Dendritic cell treated with granulocyte-macrophage colony-stimulating factor and Interleukin-4, amounts not matched to agents 40 ng/mL and 50 ng/mL, for 4 days (primary cell): ENCODE measurements at regions not wholly inside any gene's neighbourhood (a gene's known extent, or its start where the extent isn't known, plus 50 kb on each side); places are given as distances from the start of the nearest gene placed in this dataset.
A peak's percentile ranks its signal among the peaks of the same experiment; 100 is the strongest.

Experiments used
- H3K27ac Mint-ChIP-seq: one replicate; pipeline ENCODE4 v1.8.0; 2022; ENCODE audit warnings: mild to moderate bottlenecking, mixed read lengths
- H3K27me3 Mint-ChIP-seq: one replicate; pipeline ENCODE4 v1.8.0; 2022; ENCODE audit warnings: mild to moderate bottlenecking, mixed read lengths
- H3K36me3 Mint-ChIP-seq: one replicate; pipeline ENCODE4 v1.8.0; 2022; ENCODE audit warnings: low read depth, mixed read lengths
- H3K4me1 Mint-ChIP-seq: one replicate; pipeline ENCODE4 v1.8.0; 2022; ENCODE audit warnings: low read depth, mixed read lengths
- H3K4me3 Mint-ChIP-seq: one replicate; pipeline ENCODE4 v1.8.0; 2022; ENCODE audit warnings: mild to moderate bottlenecking, moderate library complexity, mixed read lengths
- H3K9me3 Mint-ChIP-seq: one replicate; pipeline ENCODE4 v1.8.0; 2022; ENCODE audit warnings: mixed read lengths
- intact Hi-C: fragments of 100-400 bp; cut with micrococcal nuclease; formaldehyde crosslinking; loops from one replicate; pipeline ENCODE4 v1.15.0; 2022

DNA sequence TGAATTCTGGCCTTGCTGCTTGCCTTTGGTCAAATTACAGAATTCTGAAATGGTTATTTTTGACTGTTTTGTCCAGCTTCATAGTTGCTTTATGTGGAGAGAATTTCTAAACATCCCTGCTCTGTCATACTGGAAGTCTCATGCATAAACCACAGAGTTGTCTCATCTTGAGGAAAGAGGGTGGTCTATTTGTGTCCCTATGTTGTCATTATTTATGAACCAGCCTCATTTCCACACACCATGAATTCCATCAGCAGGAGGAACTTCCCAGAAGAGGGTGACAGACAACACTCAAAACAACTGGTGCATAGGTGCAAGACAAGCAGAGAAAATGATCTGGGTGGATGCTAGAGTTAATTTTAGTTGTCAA is 525.8 kb upstream of the GOT2 start:
- H3K27ac Mint-ChIP-seq = no peak overlapping the region

GRCh38 chr16:59259074-59259949 is 525.2 kb upstream of the GOT2 start:
- Mint-ChIP-seq H3K27ac (peak overlapping the region; percentile 66), H3K9me3 (no peaks in the 10 kb centered on the region), H3K4me3 (peak overlapping the region; percentile 55), H3K36me3 (no peaks in the 10 kb centered on the region), H3K27me3 (no peaks in the 10 kb centered on the region), H3K4me1 (peaks cover 26% of the 10 kb centered on the region)
- intact Hi-C loops = no loop called here

More for the DNA sequence above, 525.8 kb upstream of the GOT2 start:
- H3K9me3 Mint-ChIP-seq = no peaks in the 10 kb centered on the region
- intact Hi-C loops = no loop called here
- no peaks in the 10 kb centered on the region for H3K36me3 Mint-ChIP-seq
- H3K4me1 Mint-ChIP-seq = peaks cover 26% of the 10 kb centered on the region
- H3K4me3 Mint-ChIP-seq = no peak overlapping the region
- H3K27me3 Mint-ChIP-seq = no peaks in the 10 kb centered on the region

- intact Hi-C loops = no loop called here
- Mint-ChIP-seq H3K27me3 (no peaks in the 10 kb centered on the region), H3K4me3 (no peak overlapping the region)
Measured at GRCh38 chr16:59252317-59252716, 518.2 kb upstream of the GOT2 start.

DNA sequence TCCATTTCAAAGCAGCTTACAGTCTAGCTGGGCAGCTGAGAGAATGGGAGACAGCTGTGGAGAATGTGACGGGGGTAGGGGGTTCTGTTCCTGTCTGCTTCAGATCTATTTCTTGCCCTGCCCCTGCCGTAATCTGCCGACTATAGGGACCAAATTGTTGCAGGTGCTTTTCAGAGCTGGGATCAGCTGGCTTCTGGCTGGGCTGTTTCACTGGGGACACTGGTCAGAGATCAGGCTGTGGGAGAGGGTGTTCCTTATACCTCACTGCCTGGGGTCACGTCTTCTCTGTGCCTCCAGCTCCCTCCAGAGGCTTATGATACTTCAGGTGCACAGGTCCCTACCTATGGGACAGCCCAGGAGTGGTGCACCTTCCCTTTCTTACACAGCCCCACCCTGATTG is 514.9 kb upstream of the GOT2 start:
- no peaks in the 10 kb centered on the region for H3K27me3 Mint-ChIP-seq
- no peak overlapping the region for H3K27ac Mint-ChIP-seq
- intact Hi-C loops = no loop called here
- H3K4me1 Mint-ChIP-seq = no peaks in the 10 kb centered on the region
- no peaks in the 10 kb centered on the region for H3K36me3 Mint-ChIP-seq
- no peaks in the 10 kb centered on the region for H3K9me3 Mint-ChIP-seq
- no peak overlapping the region for H3K4me3 Mint-ChIP-seq

More at GRCh38 chr16:59252317-59252716, 518.2 kb upstream of the GOT2 start:
- Mint-ChIP-seq H3K9me3 (no peaks in the 10 kb centered on the region), H3K36me3 (no peaks in the 10 kb centered on the region), H3K27ac (no peak overlapping the region), H3K4me1 (no peaks in the 10 kb centered on the region)

DNA sequence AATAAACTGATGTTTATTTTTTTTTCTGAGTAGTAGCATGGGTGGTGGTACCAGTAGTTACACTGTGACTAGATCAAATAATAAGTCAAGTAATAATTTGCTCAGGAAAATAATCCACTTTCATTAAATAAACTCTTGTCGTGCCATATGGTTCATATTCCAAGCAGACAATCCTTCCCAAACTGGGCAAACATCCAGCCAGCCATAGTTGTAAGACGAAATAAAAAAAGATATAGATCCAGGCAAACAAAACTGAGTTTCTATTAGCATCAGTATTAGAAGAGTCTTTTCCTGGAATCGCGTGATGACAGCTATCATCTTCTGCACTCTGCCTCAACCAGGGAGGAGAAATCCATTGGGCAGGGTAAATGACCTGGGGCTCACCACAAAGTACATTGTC is 508.4 kb upstream of the GOT2 start:
- Mint-ChIP-seq H3K36me3 (no peaks in the 10 kb centered on the region), H3K4me1 (peaks cover 6% of the 10 kb centered on the region)

DNA sequence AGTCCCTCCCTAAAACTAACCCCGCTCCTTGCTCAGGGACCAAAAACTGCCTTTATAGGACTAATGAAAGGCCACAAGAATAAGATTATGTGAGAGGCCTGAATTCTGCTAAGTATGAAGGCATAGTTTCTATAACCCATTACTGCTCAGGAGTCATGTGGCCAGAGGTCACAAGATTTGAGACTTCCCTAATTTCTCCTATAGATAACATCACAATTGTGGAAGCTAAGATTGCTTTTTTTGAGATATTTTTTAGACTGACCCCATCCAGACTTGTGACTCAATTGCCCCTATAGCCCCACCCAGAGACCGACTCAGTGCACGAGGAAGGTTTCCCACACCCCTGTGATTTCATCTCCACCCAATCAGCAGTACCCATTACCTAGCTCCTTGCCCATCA is 504.1 kb upstream of the GOT2 start:
- H3K4me3 Mint-ChIP-seq = no peak overlapping the region
- H3K4me1 Mint-ChIP-seq = peaks cover 6% of the 10 kb centered on the region
- H3K27ac Mint-ChIP-seq = no peak overlapping the region
- H3K27me3 Mint-ChIP-seq = peaks cover 2% of the 10 kb centered on the region
- intact Hi-C loops = no loop called here
- no peaks in the 10 kb centered on the region for H3K9me3 Mint-ChIP-seq
- no peaks in the 10 kb centered on the region for H3K36me3 Mint-ChIP-seq

More for the DNA sequence above, 508.4 kb upstream of the GOT2 start:
- intact Hi-C loops = no loop called here
- Mint-ChIP-seq H3K27me3 (peaks cover 2% of the 10 kb centered on the region), H3K4me3 (no peak overlapping the region), H3K9me3 (no peaks in the 10 kb centered on the region), H3K27ac (no peak overlapping the region)

DNA sequence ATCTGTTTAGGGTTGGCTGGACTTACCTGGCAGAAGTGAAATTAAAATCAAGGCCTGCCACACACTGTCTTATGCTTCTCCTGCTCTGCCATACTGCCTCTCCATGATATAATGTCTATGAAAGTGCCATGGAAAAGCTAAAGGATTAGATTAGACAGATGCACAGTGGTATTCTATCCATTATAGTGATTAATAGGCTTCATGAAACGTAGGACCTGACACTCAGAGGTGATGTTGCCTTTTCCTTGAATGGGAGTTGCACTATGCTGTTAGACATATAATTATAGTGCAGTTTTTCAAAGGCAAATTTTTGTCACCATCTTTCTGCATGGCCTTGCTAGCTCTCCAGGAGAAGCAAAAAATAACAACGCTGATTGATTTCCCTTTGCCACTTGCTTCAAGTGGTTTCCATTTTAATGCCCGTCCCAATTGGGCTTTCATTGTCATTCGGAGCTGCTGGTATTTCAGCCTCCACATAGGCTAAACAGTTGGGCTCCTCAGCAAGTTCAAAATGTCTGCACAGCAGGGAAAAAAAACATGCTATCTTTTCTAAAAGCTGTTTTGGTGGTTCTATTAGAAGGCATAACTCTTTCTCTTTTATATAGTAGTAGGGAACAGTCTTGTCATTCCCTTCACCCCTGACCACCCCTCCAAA is 502.8 kb upstream of the GOT2 start:
- H3K27me3 Mint-ChIP-seq = peaks cover 2% of the 10 kb centered on the region
- H3K27ac Mint-ChIP-seq = no peak overlapping the region
- H3K4me1 Mint-ChIP-seq = peaks cover 6% of the 10 kb centered on the region
- H3K4me3 Mint-ChIP-seq = no peak overlapping the region
- H3K9me3 Mint-ChIP-seq = peaks cover 2% of the 10 kb centered on the region
- no peaks in the 10 kb centered on the region for H3K36me3 Mint-ChIP-seq
- intact Hi-C loops = no loop called here

GRCh38 chr16:59224401-59224800 is 490.3 kb upstream of the GOT2 start:
- H3K27me3 Mint-ChIP-seq = no peaks in the 10 kb centered on the region
- no peaks in the 10 kb centered on the region for H3K9me3 Mint-ChIP-seq
- no peak overlapping the region for H3K4me3 Mint-ChIP-seq

DNA sequence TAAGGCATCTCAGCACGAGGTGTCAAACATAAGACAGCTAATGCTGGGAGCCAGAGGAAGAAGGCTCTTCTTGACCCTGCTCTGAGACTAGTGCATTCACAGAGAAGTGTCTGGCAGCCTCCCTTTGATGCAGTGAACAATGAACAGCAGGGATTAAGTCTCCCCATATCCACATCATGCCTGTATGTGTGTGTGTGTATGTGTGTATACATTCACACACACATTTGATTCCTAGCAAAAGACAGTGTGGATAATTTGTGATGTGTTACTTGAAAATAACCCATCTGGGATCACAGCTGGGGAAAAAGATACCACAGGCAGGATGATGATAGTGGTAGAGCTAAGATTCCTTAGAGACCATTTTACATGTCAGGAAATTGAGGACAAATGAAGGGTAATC is 485.9 kb upstream of the GOT2 start:
- intact Hi-C loops = no loop called here
- Mint-ChIP-seq H3K27me3 (no peaks in the 10 kb centered on the region), H3K9me3 (peaks cover 8% of the 10 kb centered on the region), H3K4me1 (no peaks in the 10 kb centered on the region), H3K36me3 (no peaks in the 10 kb centered on the region), H3K4me3 (no peak overlapping the region), H3K27ac (no peak overlapping the region)

More at GRCh38 chr16:59224401-59224800, 490.3 kb upstream of the GOT2 start:
- no peaks in the 10 kb centered on the region for H3K36me3 Mint-ChIP-seq
- no peaks in the 10 kb centered on the region for H3K4me1 Mint-ChIP-seq
- intact Hi-C loops = no loop called here
- no peak overlapping the region for H3K27ac Mint-ChIP-seq

GRCh38 chr16:59216291-59216690 is 482.2 kb upstream of the GOT2 start:
- peaks cover 8% of the 10 kb centered on the region for H3K9me3 Mint-ChIP-seq
- H3K4me1 Mint-ChIP-seq = no peaks in the 10 kb centered on the region
- H3K27me3 Mint-ChIP-seq = no peaks in the 10 kb centered on the region
- H3K36me3 Mint-ChIP-seq = no peaks in the 10 kb centered on the region
- no peak overlapping the region for H3K27ac Mint-ChIP-seq
- no peak overlapping the region for H3K4me3 Mint-ChIP-seq
- intact Hi-C loops = no loop called here

DNA sequence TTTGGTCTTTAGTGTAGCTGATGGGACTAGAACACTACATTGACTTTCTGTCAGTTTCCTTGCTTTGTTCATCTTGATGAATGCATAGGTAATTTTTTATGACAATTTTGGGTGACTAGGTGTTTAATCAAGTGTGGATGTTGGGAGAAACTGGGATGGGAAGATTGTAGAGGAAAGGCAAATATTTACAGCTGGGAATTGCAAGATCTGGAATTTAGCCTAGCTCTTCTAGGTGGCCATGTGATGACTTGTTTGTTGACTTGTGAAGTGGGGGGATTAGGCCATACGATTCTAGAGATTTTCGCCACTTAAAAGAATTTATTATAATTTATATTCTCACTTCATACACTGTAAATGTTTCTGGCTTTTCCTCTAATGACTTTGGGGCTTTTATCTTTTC is 480.3 kb upstream of the GOT2 start:
- Mint-ChIP-seq H3K4me3 (no peak overlapping the region), H3K4me1 (no peaks in the 10 kb centered on the region), H3K9me3 (peaks cover 8% of the 10 kb centered on the region), H3K27me3 (no peaks in the 10 kb centered on the region), H3K27ac (no peak overlapping the region), H3K36me3 (no peaks in the 10 kb centered on the region)
- intact Hi-C loops = no loop called here

DNA sequence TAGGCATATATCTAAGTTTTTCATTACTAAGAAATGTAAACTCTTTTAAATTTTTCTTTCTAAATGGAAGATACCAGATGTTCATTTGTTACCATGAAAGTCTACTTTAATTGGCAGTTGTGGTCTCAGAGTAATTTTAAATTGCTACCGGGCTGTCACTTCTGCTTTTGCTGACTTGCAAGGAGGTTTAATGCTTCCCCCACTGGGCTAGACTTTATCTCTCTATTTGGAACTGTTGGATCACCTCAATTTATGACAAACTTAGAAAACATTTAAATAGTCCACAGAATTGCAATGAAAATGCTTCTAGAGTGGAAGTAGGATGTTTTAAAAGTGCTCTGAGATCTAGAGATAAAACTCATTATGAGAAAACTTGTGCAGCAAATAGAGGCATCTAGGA is 479.8 kb upstream of the GOT2 start:
- H3K4me3 Mint-ChIP-seq = no peak overlapping the region
- H3K9me3 Mint-ChIP-seq = peaks cover 6% of the 10 kb centered on the region
- no peaks in the 10 kb centered on the region for H3K4me1 Mint-ChIP-seq
- no peak overlapping the region for H3K27ac Mint-ChIP-seq
- intact Hi-C loops = no loop called here
- H3K36me3 Mint-ChIP-seq = no peaks in the 10 kb centered on the region
- H3K27me3 Mint-ChIP-seq = no peaks in the 10 kb centered on the region

DNA sequence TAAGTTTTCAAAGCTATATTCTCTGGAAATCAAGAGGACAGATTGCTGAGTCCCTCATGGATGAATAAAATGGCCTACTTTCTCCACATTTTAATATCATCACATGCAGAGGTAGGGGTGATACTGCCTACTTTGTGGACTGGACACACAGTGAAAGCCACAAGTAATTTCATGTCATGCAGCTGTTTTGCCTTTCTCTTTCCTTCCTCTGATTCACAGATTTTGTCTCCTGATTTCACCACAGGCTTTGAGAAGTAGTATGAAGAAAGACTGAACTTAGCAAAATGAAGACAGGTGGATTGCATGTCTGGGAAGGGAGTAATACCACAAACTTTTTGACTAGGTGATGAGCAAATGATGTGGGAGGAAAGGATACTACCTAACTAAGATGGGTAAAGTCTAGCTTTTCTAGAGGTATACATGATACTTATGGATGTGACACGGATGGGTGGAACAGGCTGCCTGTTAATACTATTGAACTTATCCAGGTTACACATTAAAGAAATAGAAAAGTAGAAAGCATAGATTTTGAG is 478.4 kb upstream of the GOT2 start:
- Mint-ChIP-seq H3K9me3 (no peaks in the 10 kb centered on the region), H3K36me3 (no peaks in the 10 kb centered on the region), H3K27ac (no peak overlapping the region), H3K4me1 (no peaks in the 10 kb centered on the region), H3K27me3 (no peaks in the 10 kb centered on the region), H3K4me3 (no peak overlapping the region)
- intact Hi-C loops = no loop called here

DNA sequence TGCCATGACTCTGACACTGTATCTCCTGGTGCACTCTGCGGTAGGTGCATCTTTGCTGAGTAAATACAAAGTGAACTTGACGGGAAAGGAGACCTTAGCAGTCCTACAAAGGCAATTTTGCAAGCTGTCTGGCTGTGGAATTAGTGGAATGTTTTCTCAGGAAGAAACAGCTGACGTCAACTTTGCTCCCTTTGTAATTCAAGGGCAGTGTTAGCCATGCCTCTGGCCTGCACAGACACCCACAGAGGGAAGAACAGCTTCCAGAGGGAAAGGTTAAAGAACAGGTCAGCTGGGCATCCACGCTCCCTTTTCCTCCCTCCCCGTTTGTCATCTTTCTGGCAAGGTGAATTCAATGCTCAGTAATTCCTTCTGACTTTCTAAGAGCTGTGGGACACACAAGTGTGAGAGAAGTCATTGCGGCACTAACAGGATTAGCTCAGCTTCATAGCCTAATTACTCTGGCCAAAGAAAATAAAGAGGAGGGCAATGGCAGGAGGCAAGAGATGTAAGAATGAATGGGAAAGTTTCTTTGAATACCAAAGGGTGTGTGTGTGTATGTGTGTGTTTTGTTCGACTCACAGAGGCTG is 476.9 kb upstream of the GOT2 start:
- Mint-ChIP-seq H3K27me3 (no peaks in the 10 kb centered on the region), H3K36me3 (no peaks in the 10 kb centered on the region), H3K9me3 (no peaks in the 10 kb centered on the region), H3K4me3 (no peak overlapping the region), H3K4me1 (no peaks in the 10 kb centered on the region), H3K27ac (no peak overlapping the region)
- intact Hi-C loops = no loop called here
